ENCODE measurements at regions not wholly inside any gene's neighbourhood (a gene's known extent, or its start where the extent isn't known, plus 50 kb on each side); places are given as distances from the start of the nearest gene placed in this dataset.

DNA sequence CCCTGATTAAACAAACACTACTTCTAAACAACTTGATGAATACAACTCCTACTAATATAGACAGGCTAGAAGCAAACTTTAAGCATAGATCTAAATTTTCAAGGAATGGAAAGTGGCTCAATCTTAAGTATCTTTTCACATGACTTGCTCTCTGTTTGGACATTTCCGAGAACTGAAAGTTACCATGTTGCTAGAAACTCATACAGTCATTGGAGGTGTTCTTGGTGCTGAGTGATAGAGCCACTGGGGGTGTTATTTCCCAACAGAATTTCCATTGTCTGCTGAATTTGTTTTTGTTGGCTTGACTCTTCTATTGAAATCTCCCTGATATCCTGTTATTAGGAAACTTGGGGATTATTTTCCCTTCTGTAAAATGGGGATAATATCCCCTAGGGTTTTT, 264.5 kb upstream of the RASGRP1 start:
- TF ChIP-seq, protein P1, sequence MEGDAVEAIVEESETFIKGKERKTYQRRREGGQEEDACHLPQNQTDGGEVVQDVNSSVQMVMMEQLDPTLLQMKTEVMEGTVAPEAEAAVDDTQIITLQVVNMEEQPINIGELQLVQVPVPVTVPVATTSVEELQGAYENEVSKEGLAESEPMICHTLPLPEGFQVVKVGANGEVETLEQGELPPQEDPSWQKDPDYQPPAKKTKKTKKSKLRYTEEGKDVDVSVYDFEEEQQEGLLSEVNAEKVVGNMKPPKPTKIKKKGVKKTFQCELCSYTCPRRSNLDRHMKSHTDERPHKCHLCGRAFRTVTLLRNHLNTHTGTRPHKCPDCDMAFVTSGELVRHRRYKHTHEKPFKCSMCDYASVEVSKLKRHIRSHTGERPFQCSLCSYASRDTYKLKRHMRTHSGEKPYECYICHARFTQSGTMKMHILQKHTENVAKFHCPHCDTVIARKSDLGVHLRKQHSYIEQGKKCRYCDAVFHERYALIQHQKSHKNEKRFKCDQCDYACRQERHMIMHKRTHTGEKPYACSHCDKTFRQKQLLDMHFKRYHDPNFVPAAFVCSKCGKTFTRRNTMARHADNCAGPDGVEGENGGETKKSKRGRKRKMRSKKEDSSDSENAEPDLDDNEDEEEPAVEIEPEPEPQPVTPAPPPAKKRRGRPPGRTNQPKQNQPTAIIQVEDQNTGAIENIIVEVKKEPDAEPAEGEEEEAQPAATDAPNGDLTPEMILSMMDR (IDR thresholded peaks at IDR 0.05; ENCODE audit: low read length), result no peak
- no peak for TF ChIP-seq EZH2 (IDR thresholded peaks at IDR 0.05; ENCODE audit: borderline replicate concordance, low read length)
